ENCODE measurements at regions not wholly inside any gene's neighbourhood (a gene's known extent, or its start where the extent isn't known, plus 50 kb on each side); places are given as distances from the start of the nearest gene placed in this dataset.

DNA sequence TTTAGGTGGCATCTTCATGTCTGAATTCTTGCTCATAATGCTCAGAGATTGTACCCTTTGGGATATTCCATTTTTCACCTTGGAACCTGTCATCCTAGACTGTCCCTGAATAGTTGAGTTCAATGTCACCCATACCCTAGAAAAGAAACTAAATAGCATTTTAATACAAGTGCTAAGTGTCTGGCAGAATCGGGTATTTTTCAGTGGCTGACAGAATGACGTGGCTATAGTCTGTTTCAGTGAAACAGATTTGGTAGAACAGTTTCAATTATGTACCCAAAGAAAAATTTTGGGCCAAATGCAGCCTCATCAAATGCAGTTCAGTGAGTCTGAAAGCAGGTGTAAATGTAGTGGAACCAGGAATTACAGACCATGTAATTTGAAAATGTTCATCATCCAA lies 1041.2 kb downstream of the DTWD2 start (continued):
- TF ChIP-seq, protein P1, sequence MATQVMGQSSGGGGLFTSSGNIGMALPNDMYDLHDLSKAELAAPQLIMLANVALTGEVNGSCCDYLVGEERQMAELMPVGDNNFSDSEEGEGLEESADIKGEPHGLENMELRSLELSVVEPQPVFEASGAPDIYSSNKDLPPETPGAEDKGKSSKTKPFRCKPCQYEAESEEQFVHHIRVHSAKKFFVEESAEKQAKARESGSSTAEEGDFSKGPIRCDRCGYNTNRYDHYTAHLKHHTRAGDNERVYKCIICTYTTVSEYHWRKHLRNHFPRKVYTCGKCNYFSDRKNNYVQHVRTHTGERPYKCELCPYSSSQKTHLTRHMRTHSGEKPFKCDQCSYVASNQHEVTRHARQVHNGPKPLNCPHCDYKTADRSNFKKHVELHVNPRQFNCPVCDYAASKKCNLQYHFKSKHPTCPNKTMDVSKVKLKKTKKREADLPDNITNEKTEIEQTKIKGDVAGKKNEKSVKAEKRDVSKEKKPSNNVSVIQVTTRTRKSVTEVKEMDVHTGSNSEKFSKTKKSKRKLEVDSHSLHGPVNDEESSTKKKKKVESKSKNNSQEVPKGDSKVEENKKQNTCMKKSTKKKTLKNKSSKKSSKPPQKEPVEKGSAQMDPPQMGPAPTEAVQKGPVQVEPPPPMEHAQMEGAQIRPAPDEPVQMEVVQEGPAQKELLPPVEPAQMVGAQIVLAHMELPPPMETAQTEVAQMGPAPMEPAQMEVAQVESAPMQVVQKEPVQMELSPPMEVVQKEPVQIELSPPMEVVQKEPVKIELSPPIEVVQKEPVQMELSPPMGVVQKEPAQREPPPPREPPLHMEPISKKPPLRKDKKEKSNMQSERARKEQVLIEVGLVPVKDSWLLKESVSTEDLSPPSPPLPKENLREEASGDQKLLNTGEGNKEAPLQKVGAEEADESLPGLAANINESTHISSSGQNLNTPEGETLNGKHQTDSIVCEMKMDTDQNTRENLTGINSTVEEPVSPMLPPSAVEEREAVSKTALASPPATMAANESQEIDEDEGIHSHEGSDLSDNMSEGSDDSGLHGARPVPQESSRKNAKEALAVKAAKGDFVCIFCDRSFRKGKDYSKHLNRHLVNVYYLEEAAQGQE (IDR thresholded peaks at IDR 0.05; ENCODE audit: unreplicated experiment), result no peak

DNA sequence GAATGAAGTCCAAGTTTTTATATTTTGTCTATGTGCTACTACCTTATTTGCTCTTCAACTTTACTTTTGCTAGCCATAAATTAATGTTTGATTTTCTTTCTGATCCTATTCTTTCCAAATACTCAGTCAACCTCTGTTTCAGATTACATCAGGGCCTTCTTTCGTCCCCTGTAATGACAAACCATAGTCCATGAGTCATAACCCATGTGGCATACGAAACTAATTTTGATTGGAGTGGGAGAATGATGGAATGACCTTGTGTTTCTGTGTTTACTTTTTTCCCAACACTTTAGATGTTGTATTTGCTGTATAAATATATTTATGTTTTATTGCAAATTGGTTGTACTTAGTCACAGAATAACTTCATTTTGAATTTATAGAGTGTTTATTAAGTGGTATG lies 1043.1 kb downstream of the DTWD2 start:
- Mint-ChIP-seq H3K27ac (0 out of 2 replicates have a peak overlapping the region, but pooled peaks have one; percentile 26), H3K27me3 (ENCODE audit: insufficient read depth, low read depth, poor library complexity) (peaks cover 2% of the 10 kb centered on the region), H3K4me1 (no peaks in the 10 kb centered on the region), H3K9me3 (no peaks in the 10 kb centered on the region), H3K4me3 (no peak overlapping the region), H3K36me3 (ENCODE audit: low read depth) (no peaks in the 10 kb centered on the region)
- no peaks in the 10 kb centered on the region for H3K36me3 ChIP-seq (ENCODE audit: insufficient read depth)
- H3K4me3 ChIP-seq, result no peak overlapping the region
- H3K27me3 ChIP-seq (ENCODE audit: insufficient read depth), result no peaks in the 10 kb centered on the region
- DNase-seq (ENCODE audit: low spot score) (no peak), ATAC-seq (no peak)
- no peak overlapping the region for H2AFZ ChIP-seq
- H4K20me1 ChIP-seq (replicated peaks; ENCODE audit: insufficient read depth), result no peaks in the 10 kb centered on the region
- H3K27ac ChIP-seq (ENCODE audit: low read depth), result no peak overlapping the region
- no peaks in the 10 kb centered on the region for H3K79me2 ChIP-seq (replicated peaks; ENCODE audit: insufficient read depth)
- no peaks in the 10 kb centered on the region for H3K4me1 ChIP-seq (ENCODE audit: insufficient read depth)
- 0 out of 2 replicates have a peak, but pooled peaks cover 2% of the 10 kb centered on the region for H3K9me2 ChIP-seq (ENCODE audit: insufficient read depth)
- TF ChIP-seq POLR2AphosphoS5 (IDR thresholded peaks at IDR 0.05; ENCODE audit: low read depth), result no peak
- TF ChIP-seq, protein P2, sequence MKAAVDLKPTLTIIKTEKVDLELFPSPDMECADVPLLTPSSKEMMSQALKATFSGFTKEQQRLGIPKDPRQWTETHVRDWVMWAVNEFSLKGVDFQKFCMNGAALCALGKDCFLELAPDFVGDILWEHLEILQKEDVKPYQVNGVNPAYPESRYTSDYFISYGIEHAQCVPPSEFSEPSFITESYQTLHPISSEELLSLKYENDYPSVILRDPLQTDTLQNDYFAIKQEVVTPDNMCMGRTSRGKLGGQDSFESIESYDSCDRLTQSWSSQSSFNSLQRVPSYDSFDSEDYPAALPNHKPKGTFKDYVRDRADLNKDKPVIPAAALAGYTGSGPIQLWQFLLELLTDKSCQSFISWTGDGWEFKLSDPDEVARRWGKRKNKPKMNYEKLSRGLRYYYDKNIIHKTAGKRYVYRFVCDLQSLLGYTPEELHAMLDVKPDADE (IDR thresholded peaks at IDR 0.05), result no peak
- no peaks in the 10 kb centered on the region for H3F3A ChIP-seq (replicated peaks; ENCODE audit: low read depth)
- no peak overlapping the region for H3K4me2 ChIP-seq

GRCh38 chr5:117943541-117943940 lies 1044.8 kb downstream of the DTWD2 start:
- Mint-ChIP-seq H3K4me3 (no peak overlapping the region), H3K27ac (no peak overlapping the region), H3K27me3 (ENCODE audit: insufficient read depth, low read depth, poor library complexity) (no peaks in the 10 kb centered on the region), H3K36me3 (ENCODE audit: low read depth) (no peaks in the 10 kb centered on the region), H3K4me1 (no peaks in the 10 kb centered on the region), H3K9me3 (no peaks in the 10 kb centered on the region)
- Histone ChIP-seq H3K4me1 (ENCODE audit: insufficient read depth) (no peaks in the 10 kb centered on the region), H3F3A (replicated peaks; ENCODE audit: low read depth) (no peaks in the 10 kb centered on the region), H3K27ac (ENCODE audit: low read depth) (no peak overlapping the region), H3K4me3 (no peak overlapping the region), H4K20me1 (replicated peaks; ENCODE audit: insufficient read depth) (no peaks in the 10 kb centered on the region), H3K9me2 (ENCODE audit: insufficient read depth) (0 out of 2 replicates have a peak, but pooled peaks cover 4% of the 10 kb centered on the region), H2AFZ (peak overlapping the region; percentile 76; the same call in 1 of the 2 replicates), H3K27me3 (ENCODE audit: insufficient read depth) (no peaks in the 10 kb centered on the region), H3K36me3 (ENCODE audit: insufficient read depth) (no peaks in the 10 kb centered on the region), H3K79me2 (replicated peaks; ENCODE audit: insufficient read depth) (no peaks in the 10 kb centered on the region), H3K4me2 (no peak overlapping the region)
- DNase-seq (ENCODE audit: low spot score) (no peak), ATAC-seq (no peak)
- TF ChIP-seq ZNF331 (CRISPR knock-in tag; IDR thresholded peaks at IDR 0.05; ENCODE audit: low read depth) (no peak), ZNF462 (CRISPR knock-in tag; IDR thresholded peaks at IDR 0.05) (no peak)
- TF ChIP-seq, protein P1 (IDR thresholded peaks at IDR 0.05; ENCODE audit: unreplicated experiment), result no peak

Data from GM23338 (cell line).